Central memory CD4-positive, alpha-beta T cell (primary cell): ENCODE measurements at regions not wholly inside any gene's neighbourhood (a gene's known extent, or its start where the extent isn't known, plus 50 kb on each side); places are given as distances from the start of the nearest gene placed in this dataset.

Experiments
- DNase-seq: peaks from one replicate; pipeline ENCODE4 v3.0.0; 2022

DNA sequence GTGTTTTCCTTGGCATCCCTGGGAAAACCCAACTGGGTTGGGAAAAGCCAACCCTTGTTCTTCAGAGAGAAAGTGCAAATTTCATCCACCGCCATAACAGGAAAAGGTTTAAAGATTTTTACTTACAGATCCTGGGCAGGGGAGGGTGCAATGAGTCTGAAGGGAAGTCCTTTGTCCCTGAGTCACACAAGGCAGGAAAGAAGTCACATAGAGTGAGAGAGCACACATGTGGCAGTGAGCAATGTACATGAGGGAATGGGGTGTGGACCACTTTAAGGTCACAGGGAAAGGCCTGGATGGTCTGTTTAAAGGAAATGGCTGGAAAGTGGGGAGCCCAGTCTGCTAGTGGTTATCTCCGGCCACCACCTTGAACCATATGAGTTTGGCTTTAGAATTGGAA lies 248.9 kb downstream of the HS3ST1 start:
- no peak for DNase-seq

GRCh38 chr4:11178433-11178832 lies 250.3 kb downstream of the HS3ST1 start:
- DNase-seq = no peak

- DNase-seq = no peak
Measured at GRCh38 chr4:11175374-11175773, 253.3 kb downstream of the HS3ST1 start.

DNA sequence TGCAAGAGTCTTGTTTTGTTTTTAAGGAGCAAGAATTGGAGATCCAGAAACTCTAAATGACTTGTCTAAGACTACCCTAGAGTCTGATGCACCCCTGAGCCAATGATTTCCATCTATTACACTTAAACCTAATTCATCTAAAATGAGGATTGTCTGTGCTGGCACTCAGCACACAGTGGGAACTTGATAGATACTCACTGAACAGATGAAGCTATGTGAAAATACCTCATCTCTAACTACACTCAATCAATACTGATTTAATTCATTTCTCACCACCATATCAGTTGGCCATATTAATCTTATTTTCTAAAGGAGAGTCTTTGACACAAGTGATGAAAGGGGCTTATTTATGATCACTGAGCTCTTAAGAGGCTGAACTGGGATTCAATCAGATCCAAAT lies 262.1 kb downstream of the HS3ST1 start:
- no peak for DNase-seq

DNA sequence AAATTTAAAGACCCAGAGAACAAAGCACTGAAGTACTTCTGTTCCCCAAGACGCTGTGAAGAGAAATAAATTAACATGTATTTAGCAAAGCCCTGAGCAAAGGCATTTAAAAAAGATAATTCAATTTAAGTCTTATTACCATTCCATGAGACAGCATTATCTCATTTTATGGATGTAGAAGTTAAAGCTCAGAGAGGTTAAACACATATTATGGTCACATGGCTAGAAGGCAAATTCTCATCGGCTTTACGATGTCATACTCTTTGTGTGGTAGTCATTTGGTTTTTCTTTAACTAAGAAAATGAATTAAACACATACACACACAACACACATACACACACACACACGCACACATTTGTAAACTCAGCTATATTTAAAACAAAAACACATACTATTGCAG lies 262.7 kb downstream of the HS3ST1 start:
- no peak for DNase-seq

- DNase-seq = no peak
Measured at GRCh38 chr4:11165052-11165451, 263.6 kb downstream of the HS3ST1 start.

GRCh38 chr4:11160288-11160687 lies 268.4 kb downstream of the HS3ST1 start:
- DNase-seq = no peak

GRCh38 chr4:11158971-11159370 lies 269.7 kb downstream of the HS3ST1 start:
- DNase-seq = no peak

GRCh38 chr4:11155208-11155867 lies 273.4 kb downstream of the HS3ST1 start:
- DNase-seq = no peak

DNA sequence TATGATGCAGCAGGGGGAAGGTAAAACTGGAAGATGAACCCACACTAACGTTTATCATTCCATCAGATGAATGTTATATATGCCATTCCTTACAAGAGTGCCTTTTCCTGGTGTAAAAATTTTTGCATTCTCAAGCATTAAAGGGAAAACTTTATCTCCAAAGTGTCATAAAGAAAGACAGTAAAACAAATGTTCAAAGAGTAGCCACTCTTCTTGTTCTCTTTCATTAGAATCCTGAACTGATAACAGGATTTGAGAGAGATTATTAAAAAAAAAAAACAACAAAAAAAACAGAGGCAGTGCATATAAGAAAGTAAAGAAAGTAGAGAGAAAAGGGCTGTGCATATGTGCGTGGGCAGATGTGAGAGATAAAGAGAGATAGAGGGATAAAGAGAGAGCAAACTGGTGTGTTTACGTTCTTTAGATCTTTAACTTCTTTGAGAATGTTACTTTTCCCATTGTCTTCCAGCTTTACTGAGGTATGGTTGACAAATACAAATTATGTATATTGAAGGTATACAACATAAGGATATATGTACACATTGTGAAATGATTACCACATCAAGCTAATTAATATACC lies 275.4 kb downstream of the HS3ST1 start:
- DNase-seq = no peak

GRCh38 chr4:11152684-11153083 lies 276.0 kb downstream of the HS3ST1 start:
- no peak for DNase-seq

DNA sequence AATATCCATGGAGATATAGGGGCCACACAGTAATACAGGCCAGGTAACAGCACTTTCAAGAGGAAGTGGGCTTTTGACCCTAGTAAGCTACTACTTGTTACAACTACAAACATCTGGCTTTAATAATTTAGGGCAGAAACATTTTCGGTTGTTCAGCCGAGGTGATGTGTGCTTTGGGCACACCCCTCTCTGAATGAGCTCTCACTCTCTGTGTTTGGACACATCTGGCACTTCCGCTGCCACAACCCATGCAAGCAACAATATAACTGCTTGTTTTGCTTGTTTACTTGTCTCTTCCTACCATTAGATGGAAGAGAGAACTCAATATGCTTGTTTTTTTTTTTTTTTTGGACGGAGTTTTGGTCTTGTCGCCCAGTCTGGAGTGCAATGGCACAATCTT lies 277.2 kb downstream of the HS3ST1 start:
- DNase-seq = no peak

GRCh38 chr4:11149612-11150259 lies 279.0 kb downstream of the HS3ST1 start:
- DNase-seq = no peak

- no peak for DNase-seq
Measured at GRCh38 chr4:11139871-11140270, 288.8 kb downstream of the HS3ST1 start.

GRCh38 chr4:11138964-11139363 lies 289.7 kb downstream of the HS3ST1 start:
- no peak for DNase-seq

GRCh38 chr4:11134705-11135104 lies 294.0 kb downstream of the HS3ST1 start:
- DNase-seq = no peak

DNA sequence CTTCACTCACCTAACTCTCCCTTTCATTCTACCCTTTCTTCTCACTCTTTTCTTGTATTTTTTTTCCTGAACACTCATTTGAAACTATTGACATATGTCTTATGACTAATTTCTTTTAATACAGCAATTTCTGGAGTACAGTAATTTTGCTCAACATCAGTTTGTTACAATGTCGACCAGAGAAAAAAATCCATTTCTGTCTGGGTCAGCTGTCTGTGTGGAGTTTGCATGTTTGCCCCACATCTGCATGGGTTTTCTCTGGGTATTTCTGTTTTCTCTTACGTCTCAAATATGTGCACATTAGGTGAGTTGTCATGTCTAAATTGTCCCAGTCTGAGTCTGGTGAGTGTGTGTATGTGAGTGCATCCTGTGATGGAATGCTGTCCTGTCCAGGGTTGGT lies 294.8 kb downstream of the HS3ST1 start:
- no peak for DNase-seq

DNA sequence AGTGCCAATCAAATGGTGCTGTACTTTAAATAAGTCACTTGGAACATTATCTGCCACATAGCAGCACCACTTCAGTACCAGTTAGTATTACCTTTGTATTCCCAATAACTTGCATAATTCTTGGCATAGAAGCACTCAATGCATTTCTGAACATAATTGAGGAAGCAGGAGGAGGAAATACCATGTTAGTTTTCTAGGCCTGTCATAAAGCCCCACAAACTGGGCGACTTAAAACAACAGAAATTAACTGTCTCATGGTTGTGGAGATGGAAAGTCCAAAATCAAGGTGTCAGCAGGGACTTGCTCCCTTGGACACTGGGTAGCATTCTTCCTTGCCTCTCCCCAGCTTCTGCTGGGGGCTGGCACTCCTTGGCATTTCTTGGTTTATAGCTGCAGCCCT lies 296.2 kb downstream of the HS3ST1 start:
- no peak for DNase-seq

GRCh38 chr4:11131491-11131890 lies 297.2 kb downstream of the HS3ST1 start:
- no peak for DNase-seq

DNA sequence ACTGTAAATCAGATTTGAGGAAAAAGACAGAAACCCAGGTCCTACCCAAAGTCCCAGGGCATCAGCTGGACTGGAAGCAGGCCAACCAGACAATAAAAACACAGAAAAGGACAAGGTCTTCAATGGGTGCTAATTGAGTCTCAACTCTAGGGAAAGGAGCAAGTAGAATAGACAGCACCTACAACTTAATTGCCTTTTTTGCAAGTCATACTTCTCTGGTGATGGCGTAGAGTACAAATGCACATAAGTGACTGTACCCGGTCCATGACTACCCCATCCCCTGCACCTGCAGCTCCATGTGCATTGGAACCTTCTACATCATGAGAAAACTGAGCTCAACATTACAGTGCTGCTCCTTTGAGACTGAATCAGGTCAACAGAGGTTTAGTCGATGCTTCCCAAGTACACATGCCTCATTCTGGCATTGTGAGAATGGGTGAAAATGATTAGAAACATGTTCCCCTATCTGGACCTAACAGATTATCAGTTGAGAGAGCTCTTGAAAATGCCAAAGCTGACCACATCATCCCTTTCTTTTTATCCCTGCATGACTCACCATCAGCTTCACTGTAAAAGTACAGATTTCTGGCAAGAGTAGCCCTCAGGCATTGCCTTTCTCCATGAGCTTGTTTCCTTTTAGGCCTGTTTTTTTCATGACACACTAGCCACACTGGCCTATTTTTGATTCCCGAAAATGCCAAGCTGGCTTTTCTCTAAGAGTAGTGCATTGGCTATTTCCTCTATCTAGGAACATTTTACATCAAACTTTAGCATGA lies 298.3 kb downstream of the HS3ST1 start:
- no peak for DNase-seq

- no peak for DNase-seq
Measured at GRCh38 chr4:11120435-11120834, 308.3 kb downstream of the HS3ST1 start.

- no peak for DNase-seq
Measured at GRCh38 chr4:11119474-11119873, 309.2 kb downstream of the HS3ST1 start.

DNA sequence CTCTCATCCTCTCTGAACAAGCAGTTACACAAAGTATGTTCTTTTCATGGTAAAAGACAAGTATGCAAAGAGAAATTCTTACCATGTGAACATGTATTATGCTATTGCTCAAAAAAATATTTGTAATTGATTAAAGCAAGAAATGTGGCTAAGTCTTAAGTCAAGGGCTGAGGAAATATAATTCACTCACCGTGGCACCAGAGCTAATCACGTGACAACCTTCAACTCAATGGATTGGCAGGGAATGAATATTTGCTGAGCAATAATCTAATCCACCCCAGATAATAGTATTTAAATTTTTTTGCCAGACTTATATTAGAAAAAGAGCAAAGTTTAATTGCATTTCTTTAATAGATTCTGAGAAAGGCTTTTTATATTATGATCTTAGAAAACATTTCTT lies 310.2 kb downstream of the HS3ST1 start:
- DNase-seq = no peak

GRCh38 chr4:11116940-11117339 lies 311.8 kb downstream of the HS3ST1 start:
- DNase-seq = no peak
